Muscle of back (tissue), 3 donors: ENCODE measurements at regions not wholly inside any gene's neighbourhood (a gene's known extent, or its start where the extent isn't known, plus 50 kb on each side); places are given as distances from the start of the nearest gene placed in this dataset.
"Not testable (repeated sequence)": the region's sequence is repeated elsewhere in the genome, so short reads cannot be mapped to it uniquely, and the experiment has no call there.

Experiments
- DNase-seq, 3 donors: peaks; one replicate each; pipeline versions ENCODE4 v3.0.0 to v3.0.0-alpha.2; 2013

DNA sequence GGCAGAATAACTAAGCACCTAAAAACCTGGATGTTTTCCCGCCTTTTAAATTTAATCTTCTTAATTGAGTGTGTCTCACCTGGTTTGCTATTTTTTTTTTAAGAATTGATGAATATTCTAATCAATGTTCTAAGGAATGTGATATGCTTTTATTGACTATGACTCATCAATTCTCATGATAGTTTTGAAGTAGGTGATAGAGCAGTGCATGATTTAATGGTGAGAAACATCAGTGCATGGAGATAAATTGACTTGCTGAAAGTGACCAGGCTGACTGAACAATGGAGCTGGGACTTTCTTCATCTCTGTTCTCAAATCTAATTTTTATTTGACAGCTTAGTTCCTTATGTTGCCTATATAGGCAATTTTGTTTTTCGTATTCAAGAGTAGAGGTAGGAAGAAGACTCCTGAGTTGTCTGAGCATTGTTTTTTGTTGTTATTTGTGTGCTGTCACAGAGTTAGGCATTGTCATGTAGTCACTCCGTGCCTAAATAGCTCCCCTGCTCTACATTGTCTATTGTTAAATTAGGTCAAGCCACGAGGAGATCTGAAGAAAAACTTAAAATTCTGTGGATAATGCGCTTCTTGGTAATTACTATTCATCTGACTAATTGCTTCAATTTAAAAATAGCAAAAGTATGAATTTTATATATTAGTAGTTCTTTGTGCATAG, 59.0 kb upstream of the NUTM2F start:
- DNase-seq: not testable (repeated sequence)

DNA sequence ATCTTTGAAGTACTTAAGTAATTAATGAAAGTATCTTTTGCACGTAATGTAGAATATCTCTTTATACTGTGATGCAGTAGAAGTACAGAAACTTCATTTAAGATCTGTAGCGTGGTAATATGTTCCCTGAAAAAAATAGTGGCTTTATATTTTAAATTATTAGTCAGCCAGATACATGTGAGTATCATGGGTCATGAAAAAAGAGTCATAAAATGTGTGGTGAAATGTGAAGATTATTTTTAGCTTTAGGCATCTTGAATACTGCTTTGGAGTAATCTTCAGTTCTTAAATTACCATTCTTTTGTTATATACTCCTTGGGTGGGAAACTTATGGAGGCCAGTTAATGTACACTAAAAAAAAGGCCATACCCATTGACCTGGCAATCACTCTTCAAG, 59.6 kb upstream of the NUTM2F start:
- DNase-seq: not testable (repeated sequence)

DNA sequence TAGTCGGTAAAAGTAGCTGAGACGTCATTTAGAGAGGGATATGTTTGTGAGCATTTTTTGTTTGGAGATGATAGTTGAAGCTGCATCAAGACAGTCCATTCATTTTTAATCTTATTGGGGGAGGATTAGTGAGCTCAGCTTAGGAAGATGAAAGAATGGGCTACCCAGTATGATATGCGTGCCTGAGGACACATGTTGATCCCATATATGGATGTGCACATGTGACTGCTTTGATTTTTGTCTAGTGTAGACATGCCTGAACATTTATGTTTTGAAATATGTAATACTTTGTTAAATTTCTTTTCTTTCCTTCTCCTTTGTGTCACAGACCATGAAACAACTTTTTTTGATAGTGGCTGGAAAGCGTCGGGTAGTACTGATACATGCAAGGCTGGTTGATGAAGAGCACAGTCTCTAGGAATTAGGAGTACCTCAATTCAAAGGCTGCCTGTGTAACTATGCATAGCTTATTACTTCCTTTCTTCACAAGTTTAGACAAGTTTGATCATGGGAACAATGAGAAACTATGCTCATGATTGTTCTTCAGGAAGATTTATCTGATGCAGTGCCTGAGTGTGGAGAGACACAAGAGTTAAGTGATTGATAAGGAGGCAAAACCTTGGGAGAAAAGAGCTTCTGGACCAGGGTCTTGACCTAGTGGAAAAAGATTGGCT, 62.1 kb upstream of the NUTM2F start:
- DNase-seq: not testable (repeated sequence)

DNA sequence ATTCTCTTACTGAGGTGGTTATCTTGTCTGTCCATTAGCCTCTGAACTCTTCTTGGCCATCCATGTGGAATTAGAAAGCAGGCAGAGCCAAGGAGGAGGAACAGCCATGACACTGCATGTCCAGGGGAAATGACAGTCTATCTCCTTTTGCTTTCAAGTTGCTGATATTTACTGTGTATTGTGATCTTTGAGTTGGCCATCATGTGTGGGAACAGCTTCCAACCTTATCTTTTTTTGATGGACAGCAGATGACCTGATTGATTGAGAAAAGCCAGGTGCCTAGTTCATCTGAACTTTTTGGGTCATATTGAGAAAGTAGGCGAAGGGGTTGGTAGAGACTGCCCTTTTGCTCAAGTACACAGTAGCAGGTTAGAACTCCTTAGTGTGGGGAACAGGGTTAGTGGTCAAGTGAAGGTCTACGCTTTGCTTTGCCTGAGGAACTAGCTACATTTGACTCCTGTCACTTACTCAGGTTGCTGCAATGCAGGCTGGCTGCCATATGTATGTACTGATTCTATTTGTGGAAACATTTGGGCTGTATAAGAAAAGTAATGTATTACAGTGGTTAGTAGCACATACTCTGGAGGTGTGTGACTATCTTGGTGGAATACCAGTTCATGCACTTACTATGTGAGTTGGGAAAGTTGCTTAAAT, 64.7 kb upstream of the NUTM2F start:
- not testable (repeated sequence) for DNase-seq

DNA sequence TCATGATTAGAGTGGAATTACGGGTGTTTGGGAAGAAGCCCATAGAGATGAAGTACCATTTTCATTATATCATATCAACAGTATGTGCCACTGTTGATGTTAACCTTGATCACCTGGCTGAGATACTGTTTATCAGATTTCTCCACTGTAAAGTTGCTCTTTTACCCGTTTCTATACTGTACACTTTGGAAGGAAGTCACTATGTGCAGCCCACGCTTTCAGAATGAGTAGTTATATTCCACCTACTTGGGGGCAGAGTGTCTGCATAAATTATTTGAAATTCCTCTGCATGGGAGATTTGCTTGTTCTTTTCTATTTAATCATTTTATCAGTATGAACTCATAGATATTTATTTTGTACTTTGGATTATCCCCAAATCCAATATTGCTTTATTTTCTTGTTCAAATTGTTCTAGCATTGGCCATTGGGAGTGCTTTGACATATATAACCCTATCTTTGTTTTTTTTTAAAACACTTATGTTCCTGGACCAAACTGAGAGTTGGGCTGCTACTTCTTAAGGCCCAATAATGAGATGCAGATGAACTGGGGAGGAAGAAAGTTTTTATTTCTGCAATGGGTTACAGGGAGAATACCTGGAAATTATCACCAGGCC, 69.4 kb upstream of the NUTM2F start:
- not testable (repeated sequence) for DNase-seq

DNA sequence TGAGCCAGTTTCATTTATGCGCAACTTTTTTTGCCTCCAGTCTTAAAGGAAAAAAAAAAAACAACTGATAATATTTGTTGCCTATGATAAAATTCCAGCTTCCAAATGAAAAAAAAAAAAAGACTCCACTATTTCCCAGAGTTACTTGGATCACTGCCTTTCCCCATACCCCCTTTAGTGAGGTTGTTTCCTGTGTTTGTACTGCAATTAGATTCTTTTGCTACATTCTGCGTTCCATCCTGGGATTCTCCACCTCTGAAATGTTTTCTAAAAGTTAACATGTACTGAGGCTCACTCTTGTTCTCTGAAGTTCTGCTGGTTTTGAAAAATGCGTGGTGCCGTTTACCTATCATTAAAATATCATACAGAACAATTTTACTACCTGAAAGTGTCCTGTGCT, 72.0 kb upstream of the NUTM2F start:
- not testable (repeated sequence) for DNase-seq

DNA sequence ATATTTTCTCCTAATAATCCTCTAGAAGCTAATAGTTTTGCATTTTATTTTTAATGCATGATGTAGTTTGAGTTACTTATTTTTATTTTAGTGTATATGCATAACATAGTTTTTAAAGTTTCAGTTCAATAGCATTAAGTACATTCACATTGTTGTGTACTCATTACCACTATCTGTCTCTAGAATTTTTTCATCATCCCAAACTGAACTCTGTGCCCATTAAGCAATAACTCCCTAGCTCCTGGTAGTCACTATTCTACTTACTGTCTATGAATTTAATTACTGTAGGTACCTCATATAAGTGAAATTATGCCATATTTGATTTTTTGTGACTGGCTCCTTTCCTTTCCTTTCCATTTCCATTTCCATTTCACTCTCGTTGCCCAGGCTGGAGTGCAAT, 74.4 kb upstream of the NUTM2F start:
- not testable (repeated sequence) for DNase-seq

DNA sequence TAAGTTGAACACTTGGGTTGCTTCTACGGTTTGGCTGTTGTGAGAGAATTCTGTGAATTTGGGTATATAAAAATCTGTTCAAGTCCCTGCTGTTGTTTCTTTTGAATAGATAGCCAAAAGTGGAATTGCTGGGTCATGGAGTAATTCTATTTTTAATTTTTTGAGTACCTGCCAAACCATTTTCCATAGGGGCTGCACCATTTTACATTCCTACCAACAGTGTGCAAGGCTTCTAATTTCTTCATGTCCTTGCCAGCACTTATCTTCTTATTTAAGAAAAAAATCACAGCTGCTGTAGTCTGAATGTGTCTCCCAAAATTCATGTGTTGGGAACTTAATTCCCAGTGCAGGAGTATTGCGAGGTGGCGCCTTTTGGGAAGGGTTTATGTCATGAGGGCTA, 75.1 kb upstream of the NUTM2F start:
- DNase-seq: peak in 2 of 3 donors; percentile 0 to 3

DNA sequence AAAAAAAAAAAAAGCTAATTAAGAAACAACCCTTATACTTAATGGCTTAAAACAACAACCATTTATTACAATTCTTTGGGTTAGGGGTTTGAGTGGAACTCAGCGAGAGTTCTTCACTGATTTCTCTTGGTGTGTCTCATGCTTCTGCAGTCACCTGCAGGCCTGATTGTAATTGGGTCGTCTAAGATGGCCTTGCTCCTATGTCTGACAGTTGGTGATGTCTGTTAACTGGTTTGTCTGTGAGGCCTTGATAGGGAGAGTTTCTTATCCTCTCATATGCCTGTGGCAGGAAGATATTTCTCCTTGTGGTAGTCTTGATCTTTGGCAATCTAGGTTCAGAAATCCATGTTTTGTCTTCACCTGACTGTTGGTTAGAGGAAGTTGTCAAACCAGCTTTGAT, 85.2 kb upstream of the NUTM2F start:
- DNase-seq: peak in 1 of 3 donors; percentile 0

DNA sequence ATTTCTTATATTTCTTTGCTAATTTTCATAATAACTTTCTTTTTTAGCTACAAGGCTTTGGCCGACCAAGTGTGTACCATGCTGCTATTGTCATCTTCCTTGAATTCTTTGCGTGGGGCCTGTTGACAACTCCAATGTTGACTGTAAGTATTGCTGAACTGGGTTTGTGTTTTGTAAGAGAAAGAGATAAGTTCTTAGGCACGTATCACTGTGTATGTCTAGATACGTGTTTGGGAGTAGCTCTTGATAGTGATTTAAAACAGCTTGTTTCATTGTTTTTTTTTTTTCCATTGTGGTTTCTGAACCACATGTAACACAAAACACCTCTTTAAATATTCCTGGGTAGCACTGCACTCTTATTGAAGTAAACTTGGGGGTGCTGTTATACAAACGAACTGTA, 86.7 kb upstream of the NUTM2F start:
- not testable (repeated sequence) for DNase-seq

DNA sequence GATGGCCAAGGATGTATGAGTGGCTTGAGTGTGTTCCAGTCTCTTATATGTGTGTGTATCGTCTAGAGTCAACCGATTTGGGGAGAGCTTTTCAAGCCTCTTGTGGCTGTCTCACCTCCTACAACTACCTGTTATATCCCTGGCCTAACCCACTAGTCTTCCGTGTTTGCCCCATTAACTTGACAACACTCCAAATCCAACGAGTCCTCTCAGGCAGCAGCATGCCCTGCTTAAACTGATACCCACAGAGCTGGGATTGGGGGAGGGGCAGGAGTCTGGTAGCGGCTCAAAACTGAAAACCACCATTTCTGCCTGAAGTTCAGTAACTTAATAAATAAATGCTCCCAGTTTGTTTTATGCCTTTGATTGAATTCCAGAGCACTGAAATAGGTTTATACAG, 91.7 kb upstream of the NUTM2F start:
- not testable (repeated sequence) for DNase-seq

DNA sequence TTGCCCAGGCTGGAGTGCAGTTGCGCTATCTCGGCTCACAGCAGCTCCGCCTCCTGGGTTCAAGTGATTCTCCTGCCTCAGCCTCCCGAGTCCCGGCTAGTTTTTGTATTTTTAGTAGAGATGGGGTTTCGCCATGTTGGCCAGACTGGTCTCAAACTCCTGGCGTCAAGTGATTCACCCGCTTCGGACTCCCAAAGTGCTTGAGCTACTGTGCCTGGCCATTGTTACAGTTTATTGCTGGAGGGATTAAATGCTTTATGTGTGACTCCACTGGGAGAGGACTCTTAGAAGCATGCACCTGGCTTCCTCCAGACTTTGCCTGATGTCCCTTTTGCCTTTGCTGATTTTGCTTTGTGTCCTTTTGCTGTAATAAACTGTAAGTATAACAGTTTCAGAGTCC, 93.5 kb upstream of the NUTM2F start:
- DNase-seq: not testable (repeated sequence)

DNA sequence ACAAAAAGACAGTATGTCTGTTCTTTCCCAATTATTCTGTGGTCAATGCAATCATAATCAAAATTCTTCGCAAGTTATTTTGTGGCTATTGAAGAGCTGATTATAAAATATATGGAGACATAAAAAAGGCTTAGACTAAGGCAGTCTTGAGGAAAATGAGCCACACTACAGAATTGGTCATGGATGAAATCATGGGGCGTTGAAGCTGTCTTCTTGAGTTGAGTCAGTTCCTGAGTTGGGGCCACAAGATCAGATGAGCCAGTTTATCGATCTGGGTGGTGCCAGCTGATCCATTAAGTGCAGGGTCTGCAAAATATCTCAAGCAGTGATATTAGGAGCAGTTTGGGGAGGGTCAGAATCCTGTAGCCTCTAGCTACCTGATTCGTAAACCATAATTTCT, 96.9 kb upstream of the NUTM2F start:
- not testable (repeated sequence) for DNase-seq

DNA sequence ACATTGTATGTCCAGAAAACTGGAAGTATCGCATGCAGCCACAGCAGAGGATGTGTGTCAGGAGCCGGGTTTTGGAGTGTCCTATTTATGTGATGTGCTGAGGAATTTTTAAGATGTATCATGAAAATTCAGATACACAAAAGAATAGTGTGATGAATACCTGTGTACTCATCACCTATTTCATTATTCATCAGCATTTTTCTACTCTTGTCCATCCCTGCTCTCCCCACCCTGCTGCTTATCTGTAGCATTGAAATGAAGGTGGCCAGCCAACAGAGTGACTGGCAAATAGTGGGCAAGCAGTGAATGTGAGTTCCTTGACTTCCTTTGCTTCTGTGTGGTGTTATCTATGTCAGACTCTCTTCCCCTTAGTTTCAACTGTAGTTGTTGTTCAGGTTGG, 108.7 kb upstream of the NUTM2F start:
- DNase-seq: not testable (repeated sequence)

DNA sequence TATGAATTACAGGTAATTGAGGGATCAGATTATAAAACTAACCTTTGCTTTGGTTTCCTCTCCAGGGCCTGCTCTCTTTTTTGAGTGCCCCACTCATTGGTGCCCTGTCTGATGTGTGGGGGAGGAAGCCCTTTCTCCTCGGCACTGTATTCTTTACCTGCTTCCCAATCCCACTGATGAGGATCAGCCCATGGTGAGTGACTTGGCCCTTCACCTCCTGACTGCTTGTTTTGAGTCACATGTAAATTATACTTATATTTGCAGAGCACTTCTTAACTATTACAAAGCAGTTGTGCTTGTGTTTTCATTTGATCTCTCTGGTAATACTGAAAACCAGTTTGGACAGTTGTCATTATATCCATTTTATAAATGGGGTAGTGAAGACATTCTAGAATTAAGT, 109.9 kb upstream of the NUTM2F start:
- not testable (repeated sequence) for DNase-seq

DNA sequence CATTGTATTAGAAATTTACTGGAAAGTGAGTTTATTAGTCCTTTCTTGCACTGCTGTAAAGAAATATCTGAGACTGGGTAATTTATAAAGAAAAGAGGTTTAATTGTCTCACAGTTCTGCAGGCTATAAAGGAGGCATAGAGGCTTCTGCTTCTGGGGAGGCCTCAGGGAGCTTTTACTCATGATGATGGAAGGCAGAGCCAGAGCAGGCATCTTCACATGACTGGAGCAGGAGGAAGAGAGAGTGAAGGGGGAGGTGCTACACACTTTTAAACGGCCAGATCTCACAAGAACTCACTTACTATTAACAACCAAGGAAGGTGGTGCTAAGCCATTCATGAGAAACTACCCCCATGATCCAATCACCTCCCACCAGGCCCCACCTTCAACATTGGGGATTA, 112.7 kb upstream of the NUTM2F start:
- not testable (repeated sequence) for DNase-seq

DNA sequence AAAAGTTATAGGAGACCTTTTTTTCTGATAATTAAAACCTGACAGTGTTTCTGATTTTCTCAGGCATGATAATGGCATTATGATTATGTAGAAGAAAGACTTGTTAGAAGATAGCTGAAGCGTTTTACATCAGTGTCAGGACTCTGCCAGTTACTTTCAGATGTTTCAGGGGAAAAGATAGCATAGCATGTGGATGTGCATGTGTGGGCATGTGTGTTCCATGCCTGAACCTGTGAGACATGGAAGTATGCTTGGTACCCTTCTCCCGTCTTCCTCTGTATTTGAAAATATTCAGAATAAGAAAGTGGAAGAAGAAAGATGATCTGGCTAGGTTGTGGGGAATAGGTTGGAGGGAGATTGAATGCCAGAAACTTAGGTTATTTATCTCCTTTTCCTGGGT, 113.1 kb upstream of the PCAT7 start:
- DNase-seq: no peak

DNA sequence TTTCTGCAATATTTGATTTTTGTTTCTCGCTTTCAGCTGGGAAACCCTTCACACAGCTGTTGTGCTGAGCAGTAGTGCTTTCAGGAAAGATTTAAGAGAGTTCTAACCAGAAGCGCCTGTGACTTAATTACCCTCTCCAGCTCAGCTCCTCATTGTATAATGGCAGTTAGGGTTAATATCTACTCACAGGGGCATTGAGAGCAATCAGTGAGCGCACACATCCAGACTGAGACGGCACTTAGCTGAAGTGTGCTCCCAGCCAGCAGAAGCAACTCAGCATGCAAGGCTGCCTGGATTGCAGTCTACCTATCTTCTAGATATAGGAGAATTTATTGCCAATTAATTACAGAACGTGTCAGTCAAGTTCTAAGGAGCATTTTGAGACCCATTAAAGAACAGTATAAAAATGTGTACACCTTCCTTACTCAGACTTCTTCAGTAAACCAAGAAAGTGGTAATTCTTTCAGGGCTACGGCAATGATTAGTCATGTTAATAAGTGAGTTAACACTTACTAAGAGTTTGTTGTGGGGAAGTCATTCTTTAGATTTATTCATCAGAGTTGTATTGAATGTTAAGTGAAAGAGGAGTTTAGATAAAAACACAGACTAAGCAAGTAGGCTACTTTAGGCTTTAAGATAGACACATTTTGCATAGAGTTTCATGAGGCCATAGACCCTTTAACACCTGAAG, 111.7 kb upstream of the PCAT7 start:
- DNase-seq: no peak

DNA sequence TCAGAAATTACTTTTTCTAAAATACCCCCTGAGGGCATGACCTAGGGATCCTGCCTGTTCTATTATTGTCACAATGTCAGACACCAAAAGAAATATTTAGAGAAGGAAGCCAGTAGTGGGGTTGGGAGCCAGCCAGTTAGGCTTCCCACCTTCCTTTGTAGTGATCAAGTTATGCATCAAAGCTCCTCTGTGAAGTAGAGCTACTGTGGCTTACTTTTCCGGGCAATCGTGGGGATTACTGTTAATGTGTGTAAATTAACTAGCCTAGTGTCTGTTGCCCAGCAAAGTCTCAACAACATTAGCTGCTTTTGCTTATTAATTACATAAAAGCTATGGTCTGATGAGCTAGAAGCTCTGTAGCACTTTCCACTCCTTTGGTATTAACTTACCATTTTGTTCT, 109.0 kb upstream of the PCAT7 start:
- no peak for DNase-seq

DNA sequence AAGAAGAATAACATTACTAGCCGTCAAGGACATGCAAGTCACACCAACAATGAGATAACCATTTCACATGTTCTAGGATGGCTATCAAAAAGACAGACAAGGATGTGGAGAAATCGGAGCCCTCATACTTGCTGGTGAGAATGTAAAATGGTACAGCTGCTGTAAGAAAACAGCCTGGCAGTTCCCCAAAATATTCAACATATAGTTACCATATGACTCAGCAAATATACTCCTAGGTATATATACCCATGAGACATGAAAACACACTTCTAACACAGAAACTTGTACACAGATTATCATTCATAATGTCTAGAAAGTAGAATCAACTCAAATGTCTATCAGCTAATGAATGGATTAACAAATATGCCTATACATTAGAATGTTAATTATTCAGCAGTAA, 105.4 kb upstream of the PCAT7 start:
- DNase-seq: no peak

DNA sequence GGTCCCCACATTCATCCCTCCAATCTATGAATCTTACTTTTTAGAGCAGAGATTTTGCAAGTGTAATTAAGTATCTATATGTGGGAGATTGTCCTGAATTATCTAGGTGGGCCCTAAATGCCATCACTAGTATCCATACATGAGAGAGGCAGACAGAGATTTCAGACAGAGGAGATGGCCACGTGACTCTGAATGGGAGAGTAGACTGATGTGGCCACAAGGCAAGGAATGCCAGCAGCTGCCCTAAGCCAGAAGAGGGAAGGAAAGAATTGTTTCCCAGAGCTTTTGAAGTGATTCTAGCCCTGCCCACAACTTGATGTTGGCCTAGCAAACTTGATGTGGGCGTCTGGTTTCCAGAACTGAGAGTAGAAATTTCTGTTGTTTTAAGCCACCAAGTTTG, 90.1 kb upstream of the PCAT7 start:
- DNase-seq: no peak

DNA sequence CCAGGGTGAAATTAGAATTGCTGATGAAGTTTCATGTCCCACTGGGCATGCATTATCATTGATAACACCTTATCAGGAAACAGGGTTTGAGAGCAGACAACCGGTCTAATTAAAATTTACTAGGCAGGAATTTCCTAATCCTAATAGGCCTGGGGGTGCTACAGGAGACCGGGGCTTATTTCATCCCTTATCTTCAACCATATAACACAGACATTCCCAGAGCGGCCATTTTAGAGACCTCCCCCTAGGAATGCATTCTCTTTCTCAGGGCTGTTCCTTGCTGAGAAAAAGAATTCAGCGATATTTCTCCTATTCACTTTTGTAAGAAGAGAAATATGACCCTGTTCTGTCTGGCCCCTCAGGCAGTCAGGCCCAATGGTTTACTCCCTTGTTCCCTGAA, 82.8 kb upstream of the PCAT7 start:
- not testable (repeated sequence) for DNase-seq
